ENCODE measurements at regions not wholly inside any gene's neighbourhood (a gene's known extent, or its start where the extent isn't known, plus 50 kb on each side); places are given as distances from the start of the nearest gene placed in this dataset.

- no peak for DNase-seq
Observed at GRCh38 chr4:188867796-188868195, 728.6 kb downstream of the TRIML1 start.

DNA sequence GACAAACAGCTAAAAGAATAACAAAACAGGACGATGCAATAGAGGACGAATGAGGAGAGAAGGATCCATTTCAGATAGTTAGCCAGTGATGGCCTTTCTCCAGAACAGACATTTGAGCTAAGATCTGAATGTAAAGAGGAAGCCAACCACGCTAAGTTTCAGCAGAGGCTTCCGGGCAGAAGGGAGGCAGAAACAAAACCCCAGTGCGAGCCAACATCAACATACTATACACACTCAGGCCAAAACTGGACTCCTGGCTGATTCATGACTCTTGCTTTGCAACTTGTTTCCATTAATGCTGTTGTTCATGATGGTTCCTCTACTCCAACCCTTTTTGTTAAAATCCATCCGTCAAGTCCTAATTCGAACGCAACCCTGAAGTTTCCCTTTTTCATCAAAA is 730.3 kb downstream of the TRIML1 start:
- no peak for DNase-seq

- no peak for DNase-seq
Observed at GRCh38 chr4:188872809-188873208, 733.6 kb downstream of the TRIML1 start.

GRCh38 chr4:188876881-188877280 is 737.6 kb downstream of the TRIML1 start:
- no peak for DNase-seq

DNA sequence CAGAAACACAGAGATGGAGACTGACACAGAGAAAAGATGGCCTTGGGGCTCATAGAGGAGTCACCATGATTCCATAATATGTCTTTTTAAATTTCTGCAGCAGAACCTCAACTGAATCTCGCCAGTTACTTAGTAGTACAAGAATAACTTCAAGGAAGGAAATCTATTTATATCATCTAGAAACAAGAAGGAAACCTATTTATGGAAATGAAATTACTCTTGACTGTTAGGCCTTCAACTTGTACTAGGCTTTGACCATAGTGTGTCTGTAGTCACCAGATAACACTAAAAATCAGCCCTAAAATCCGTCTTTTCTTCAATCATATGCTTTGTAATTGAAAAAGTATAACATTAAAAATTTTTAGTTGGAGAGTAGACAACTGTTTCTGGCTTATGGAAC is 740.4 kb downstream of the TRIML1 start:
- no peak for DNase-seq

- DNase-seq = no peak
Observed at GRCh38 chr4:188887905-188888304, 748.7 kb downstream of the TRIML1 start.

GRCh38 chr4:188892837-188893236 is 753.6 kb downstream of the TRIML1 start:
- no peak for DNase-seq

- no peak for DNase-seq
Observed at GRCh38 chr4:188903986-188904385, 764.7 kb downstream of the TRIML1 start.

GRCh38 chr4:188904617-188905016 is 765.4 kb downstream of the TRIML1 start:
- DNase-seq = no peak

DNA sequence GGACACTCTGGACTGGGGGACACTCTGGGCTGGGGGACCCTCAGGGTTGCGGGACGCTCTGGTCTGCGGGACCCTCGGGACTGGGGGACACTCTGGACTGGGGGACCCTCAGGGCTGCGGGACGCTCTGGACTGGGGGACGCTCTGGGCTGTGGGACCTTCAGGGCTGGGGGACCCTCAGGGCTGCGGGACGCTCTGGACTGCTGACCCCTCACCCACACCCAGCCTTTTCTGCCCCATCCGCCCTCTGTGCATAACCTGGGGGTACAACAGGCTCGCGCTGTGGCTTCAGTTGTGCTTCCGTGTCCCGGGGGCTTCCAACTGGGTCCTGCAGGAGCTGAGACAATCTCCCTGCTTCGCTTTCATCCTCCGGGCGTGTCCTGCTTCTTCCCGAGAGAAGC is 766.0 kb downstream of the TRIML1 start:
- no peak for DNase-seq

- no peak for DNase-seq
Observed at GRCh38 chr4:188911199-188911598, 772.0 kb downstream of the TRIML1 start.

DNA sequence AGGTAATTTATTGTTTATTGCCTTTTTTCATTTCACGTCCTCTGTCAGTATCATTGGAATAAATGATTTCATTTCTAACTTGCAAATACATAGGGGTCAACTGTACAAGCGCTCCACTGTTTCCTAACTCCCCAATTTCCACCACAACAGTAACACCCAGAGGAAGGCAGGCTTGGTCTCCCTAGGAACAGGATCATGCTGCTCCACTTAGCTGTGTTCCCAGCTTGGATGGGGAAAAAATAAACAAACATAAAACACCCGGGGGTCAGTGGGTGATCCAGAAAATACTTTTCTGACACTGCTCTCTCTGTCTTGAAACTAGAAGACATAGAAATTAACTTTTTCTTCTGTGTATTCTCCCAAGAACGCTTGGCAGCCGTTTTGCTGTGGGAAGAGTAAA is 772.5 kb downstream of the TRIML1 start:
- no peak for DNase-seq

DNA sequence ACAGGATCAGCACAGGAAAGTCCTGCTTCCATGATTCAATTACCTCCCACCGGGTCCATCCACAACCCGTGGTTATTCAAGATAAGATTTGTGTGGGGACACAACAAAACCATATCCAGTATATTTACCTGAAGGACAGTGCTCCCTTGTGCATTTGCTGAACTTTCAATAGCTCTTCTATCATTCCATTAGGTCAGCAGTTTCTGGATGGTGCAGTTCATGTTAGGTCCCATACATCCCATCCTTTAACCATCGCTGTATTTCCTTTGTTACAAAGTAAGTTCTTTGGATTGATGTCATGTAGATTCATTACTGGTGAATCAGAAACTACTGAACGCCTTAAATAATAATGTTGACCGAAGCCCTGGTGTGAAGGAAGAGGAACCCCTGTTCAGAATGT is 775.9 kb downstream of the TRIML1 start:
- no peak for DNase-seq

DNA sequence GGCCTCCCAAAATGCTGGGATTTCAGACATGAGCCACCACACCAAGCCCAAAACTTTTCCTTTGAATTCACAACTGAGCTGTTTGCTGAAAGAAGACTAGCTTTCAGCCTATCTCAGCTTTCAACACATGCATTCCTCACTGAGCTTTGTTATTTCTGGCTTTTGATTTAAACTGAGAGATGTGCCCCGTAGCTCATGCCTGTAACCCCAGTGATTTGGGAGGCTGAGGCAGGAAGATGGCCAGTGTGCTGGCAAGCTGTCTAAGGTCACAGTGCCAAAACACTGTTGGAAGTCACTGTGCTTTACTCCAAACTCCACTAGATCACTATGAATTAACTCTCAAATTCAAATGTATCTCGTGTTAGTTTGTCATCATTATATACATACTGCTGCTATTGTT is 779.5 kb downstream of the TRIML1 start:
- DNase-seq = no peak

- DNase-seq = no peak
Observed at GRCh38 chr4:188930822-188931221, 791.6 kb downstream of the TRIML1 start.

GRCh38 chr4:188934320-188934962 is 795.2 kb downstream of the TRIML1 start:
- DNase-seq = no peak

GRCh38 chr4:188941524-188942119 is 802.4 kb downstream of the TRIML1 start:
- no peak for DNase-seq

DNA sequence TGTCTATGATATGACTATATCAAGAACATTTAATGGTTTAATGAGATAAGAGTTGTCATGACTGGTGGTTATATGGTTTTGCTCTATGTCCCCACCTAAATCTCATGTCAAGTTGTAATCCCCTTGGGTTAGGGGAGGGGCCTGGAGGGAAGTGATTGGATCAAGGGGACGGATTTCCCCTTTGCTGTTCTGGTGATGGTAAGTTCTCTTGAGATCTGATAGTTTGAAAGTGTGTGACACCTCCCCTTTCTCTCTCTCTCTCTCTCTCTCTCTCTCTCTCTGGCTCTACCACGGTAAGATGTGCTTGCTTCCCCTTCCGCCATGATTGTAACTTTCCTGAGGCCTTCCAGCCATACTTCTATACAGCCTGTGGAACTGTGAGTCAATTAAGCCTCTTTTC is 803.4 kb downstream of the TRIML1 start:
- no peak for DNase-seq

- no peak for DNase-seq
Observed at GRCh38 chr4:188949596-188949995, 810.4 kb downstream of the TRIML1 start.

DNA sequence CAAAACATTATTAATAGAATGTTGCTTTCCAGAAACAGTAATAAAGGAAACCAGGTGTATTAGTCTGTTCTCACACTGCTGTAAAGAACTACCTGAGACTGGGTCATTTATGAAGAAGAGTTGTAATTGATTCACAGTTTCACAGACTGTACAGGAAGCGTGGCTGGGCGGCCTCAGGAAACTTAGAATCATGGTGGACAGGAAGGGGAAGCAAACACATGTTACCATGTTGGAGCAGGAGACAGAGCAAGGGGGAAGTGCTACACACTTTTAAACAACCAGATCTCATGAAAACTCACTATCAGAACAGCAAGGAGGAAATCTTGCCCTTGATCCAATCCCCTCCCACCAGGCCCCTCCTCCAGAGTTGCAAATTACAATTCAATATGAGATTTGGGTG is 815.8 kb downstream of the TRIML1 start:
- no peak for DNase-seq

GRCh38 chr4:188956566-188956965 is 817.3 kb downstream of the TRIML1 start:
- DNase-seq = no peak

- DNase-seq = no peak
Observed at GRCh38 chr4:188958346-188958745, 819.1 kb downstream of the TRIML1 start.

DNA sequence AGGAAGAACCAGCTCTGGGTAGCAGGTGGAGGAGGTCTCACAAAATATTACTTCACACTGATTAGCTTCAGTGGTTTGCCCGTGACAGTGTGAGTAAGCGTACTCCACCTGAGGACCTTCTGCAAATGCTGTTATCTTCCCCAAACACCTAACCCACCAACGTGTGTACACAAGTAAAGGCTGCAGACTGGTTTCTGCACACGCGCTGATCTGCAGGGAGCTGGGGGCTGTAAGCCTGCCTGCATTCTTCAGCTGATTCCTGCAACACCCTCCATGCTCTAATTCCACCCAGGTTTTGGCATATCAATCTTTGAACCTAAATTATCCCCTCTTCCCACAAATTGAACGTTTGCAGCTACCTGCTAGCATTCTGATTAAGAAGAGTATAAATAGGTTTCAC is 820.2 kb downstream of the TRIML1 start:
- DNase-seq = no peak

DNA sequence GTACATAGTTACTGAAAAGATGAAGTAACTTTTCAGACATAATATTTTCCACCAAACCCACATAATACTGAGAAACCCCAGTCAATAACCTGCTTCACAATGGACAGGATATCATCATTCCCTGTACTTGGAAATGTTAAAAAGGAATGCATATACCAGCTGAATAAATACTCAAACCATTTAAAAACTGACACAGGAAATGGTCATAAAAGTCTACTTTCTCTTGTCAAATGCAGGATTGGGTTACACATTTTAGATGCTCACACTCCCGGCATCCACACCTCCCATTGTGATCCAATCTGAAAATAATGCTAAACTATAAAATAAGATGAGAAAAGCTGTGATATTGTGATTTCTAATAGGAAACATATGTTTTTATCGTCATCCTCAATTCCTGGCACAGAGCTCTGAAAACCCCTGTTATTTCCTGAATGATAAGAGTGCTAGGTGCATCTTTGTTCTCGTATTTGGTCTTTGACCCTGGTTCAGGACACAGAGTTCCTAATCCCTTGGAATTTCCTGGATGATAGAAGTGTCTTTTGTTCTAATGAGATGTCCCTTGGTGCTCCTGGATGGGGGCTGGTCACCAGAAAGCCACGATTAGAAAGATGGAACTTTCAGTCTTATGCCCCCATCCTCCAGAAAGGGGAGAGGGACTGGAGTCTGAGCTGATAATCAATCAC is 821.3 kb downstream of the TRIML1 start:
- no peak for DNase-seq

DNA sequence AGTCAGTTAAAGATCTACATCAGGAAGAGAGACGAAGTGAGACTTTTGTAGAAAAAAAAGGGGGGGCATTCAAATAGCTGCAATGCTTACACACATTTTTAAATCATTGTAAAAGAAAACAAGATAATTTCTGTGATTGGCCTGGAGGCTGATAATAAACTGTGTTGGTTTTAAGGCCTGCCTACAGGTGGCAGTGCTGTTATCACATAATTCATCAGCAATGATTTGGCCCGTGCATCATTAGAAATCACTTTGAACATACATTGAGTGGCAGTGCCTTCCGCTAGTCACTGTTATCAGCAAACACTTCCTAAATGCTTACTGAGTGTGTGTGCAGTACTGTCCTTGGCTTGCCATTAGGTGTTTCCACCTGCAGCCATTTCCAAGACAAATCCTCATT is 831.9 kb downstream of the TRIML1 start:
- DNase-seq = no peak
